ENCODE measurements at regions not wholly inside any gene's neighbourhood (a gene's known extent, or its start where the extent isn't known, plus 50 kb on each side); places are given as distances from the start of the nearest gene placed in this dataset.

DNA sequence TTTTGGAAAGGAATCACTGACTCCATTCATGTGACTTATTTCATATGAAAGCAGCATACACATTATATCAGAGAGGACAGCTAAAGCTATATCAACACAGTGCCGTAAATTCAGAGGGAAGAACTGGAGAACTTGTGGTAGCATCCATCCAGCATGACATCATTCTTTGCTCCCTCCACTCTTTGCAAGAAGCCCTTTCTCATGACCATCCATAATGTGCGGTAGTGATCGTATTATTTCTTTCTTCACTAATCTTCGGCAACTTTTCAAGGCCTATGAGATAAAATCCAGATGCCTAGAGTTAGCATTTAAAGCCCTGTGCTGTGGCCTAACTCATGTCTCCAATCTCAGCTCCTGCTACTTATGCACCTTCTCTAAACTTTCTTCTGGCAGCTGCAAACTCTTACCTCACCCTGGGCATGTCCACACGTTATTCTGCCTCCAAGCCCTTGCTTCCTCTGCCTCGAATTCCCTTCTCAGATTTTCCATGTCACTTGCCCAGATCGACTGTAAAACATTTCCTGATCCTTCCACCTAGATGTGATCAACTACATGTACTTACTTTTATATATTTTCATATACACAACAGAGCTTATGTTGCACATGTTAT, 307.3 kb upstream of the SGCD start:
- TF ChIP-seq TAF1 (IDR thresholded peaks at IDR 0.05; ENCODE audit: borderline replicate concordance, insufficient read depth, low read length): no peak
- TF ChIP-seq FOXP2 (optimal IDR thresholded peaks at IDR 0.05; ENCODE audit: borderline replicate concordance, extremely low read depth, extremely low read length, insufficient read depth): no peak
- TF ChIP-seq, protein P1, sequence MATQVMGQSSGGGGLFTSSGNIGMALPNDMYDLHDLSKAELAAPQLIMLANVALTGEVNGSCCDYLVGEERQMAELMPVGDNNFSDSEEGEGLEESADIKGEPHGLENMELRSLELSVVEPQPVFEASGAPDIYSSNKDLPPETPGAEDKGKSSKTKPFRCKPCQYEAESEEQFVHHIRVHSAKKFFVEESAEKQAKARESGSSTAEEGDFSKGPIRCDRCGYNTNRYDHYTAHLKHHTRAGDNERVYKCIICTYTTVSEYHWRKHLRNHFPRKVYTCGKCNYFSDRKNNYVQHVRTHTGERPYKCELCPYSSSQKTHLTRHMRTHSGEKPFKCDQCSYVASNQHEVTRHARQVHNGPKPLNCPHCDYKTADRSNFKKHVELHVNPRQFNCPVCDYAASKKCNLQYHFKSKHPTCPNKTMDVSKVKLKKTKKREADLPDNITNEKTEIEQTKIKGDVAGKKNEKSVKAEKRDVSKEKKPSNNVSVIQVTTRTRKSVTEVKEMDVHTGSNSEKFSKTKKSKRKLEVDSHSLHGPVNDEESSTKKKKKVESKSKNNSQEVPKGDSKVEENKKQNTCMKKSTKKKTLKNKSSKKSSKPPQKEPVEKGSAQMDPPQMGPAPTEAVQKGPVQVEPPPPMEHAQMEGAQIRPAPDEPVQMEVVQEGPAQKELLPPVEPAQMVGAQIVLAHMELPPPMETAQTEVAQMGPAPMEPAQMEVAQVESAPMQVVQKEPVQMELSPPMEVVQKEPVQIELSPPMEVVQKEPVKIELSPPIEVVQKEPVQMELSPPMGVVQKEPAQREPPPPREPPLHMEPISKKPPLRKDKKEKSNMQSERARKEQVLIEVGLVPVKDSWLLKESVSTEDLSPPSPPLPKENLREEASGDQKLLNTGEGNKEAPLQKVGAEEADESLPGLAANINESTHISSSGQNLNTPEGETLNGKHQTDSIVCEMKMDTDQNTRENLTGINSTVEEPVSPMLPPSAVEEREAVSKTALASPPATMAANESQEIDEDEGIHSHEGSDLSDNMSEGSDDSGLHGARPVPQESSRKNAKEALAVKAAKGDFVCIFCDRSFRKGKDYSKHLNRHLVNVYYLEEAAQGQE (IDR thresholded peaks at IDR 0.05; ENCODE audit: insufficient read depth in 1 of 2, low read depth in 2 of 2, low read length in 2 of 2): no peak
